ENCODE measurements at regions not wholly inside any gene's neighbourhood (a gene's known extent, or its start where the extent isn't known, plus 50 kb on each side); places are given as distances from the start of the nearest gene placed in this dataset.

DNA sequence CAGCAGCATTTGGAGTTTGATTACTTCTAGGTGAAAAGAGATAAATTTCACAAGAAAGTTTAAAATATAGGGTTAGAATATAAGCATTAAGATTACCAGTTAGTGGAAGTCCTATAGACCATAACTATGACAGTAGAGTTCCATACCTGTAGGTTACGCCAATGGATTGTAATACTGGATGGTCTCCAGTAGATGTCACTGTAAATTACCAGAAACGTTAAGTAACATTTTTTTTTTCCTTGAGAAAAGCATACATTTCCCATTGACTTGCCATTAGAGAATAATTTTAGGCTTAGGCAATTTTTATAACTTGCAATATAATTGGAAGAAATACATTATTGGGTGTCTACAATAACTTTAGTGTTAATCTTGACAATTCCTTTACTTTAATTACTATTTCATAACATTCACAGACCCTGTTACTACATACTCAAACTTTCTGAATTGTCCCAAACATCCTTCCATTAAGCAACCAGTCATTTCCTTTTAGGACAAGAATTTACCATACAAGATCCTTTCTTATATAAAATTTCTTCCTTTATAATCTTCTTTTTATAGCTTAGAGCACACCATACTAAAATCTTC lies 304.1 kb upstream of the TECRL start:
- TF ChIP-seq, protein P1, sequence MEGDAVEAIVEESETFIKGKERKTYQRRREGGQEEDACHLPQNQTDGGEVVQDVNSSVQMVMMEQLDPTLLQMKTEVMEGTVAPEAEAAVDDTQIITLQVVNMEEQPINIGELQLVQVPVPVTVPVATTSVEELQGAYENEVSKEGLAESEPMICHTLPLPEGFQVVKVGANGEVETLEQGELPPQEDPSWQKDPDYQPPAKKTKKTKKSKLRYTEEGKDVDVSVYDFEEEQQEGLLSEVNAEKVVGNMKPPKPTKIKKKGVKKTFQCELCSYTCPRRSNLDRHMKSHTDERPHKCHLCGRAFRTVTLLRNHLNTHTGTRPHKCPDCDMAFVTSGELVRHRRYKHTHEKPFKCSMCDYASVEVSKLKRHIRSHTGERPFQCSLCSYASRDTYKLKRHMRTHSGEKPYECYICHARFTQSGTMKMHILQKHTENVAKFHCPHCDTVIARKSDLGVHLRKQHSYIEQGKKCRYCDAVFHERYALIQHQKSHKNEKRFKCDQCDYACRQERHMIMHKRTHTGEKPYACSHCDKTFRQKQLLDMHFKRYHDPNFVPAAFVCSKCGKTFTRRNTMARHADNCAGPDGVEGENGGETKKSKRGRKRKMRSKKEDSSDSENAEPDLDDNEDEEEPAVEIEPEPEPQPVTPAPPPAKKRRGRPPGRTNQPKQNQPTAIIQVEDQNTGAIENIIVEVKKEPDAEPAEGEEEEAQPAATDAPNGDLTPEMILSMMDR (IDR thresholded peaks at IDR 0.05), result no peak
- no peak for TF ChIP-seq POLR2AphosphoS5 (IDR thresholded peaks at IDR 0.05; ENCODE audit: insufficient read depth in 1 of 2, low read depth in 1 of 2)

All from vagina (tissue), 2 donors.